Stimulated activated CD4-positive, alpha-beta T cell treated with anti-CD3 and anti-CD28 coated beads, Interleukin-15, amount 100 ng/mL, for 24 hours (primary cell): ENCODE measurements at regions not wholly inside any gene's neighbourhood (a gene's known extent, or its start where the extent isn't known, plus 50 kb on each side); places are given as distances from the start of the nearest gene placed in this dataset.

Source experiments
- DNase-seq: peaks from one replicate; pipeline ENCODE4 v3.0.0-alpha.2; 2020

- DNase-seq, result no peak
Observed at GRCh38 chr20:52708137-52708536, 264.0 kb upstream of the TSHZ2 start.

DNA sequence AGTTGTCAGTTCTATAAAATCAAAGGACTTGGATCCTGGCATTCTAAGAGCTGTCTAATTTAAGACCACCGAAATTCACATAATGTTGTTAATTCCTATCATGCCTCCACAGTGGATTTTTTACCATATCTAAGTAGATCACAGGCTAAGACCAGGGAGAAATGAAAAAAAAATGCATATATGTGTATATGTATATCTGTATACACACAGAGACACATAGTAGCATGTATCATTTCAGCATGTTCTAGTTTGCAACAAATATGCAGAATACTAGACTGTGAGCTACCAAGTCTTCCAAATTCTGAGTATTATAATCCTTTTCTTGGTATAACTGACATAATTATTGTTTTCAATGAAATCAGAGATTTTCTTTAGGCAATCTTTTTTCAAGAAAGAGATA is 267.6 kb upstream of the TSHZ2 start:
- no peak for DNase-seq

DNA sequence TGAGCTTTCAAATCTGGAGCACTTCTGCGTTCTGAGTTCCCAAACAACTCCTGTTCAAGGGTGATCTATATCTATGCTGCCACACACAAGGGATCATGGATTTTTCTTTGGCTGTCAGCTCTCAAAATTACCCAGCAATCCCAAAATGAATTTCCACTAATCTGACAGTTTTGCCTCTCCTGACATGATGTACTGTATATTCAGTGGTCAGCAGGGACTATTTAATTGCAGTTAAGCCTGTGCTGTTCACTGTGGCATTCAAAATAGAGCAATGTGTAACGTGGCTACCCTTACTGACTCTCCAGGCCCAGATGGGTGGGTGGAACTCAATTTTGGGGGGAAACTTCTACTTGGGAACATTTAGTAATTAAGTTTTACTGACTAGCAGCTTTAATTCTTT is 283.8 kb upstream of the TSHZ2 start:
- DNase-seq, result no peak

- no peak for DNase-seq
Observed at GRCh38 chr20:52684905-52685304, 287.3 kb upstream of the TSHZ2 start.

DNA sequence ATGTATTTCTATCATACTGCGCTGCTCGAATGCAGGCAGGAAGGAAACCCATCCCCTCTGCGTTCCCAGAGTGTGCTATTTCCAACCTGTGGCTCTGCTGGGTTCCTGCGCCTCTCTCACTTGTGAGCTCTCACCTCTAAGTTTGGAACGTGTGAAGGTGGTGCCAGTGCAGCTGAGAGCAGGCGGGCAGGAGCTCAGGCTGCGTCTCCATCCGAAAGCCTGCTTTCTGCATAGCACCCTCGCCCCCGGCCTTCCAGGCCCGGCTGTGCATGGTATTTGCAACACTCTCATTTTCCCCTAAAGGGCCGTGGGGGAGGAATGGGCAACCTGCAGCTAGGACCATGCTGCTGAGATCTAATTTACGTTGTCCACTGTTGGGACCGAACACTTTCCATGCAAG is 288.0 kb upstream of the TSHZ2 start:
- no peak for DNase-seq

DNA sequence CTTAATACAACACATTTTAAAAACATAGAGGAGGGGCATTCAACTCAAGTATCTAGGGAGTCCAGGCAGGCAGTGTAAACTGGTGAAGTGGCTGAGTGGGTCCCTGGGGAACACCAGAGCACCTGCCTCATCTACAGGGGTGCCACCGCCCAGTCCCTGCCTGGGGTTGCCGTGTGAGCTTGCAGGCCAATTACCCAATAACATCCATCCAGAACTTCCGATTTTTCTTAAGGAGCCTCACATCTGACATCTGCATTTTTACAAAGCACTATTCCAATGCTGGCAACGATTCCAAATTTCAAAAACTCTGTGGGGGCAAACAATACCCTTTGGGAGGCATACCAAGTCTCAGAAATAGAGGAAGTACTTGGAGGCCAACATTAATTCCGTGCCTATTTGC is 288.4 kb upstream of the TSHZ2 start:
- no peak for DNase-seq

- DNase-seq, result no peak
Observed at GRCh38 chr20:52682237-52682636, 289.9 kb upstream of the TSHZ2 start.

DNA sequence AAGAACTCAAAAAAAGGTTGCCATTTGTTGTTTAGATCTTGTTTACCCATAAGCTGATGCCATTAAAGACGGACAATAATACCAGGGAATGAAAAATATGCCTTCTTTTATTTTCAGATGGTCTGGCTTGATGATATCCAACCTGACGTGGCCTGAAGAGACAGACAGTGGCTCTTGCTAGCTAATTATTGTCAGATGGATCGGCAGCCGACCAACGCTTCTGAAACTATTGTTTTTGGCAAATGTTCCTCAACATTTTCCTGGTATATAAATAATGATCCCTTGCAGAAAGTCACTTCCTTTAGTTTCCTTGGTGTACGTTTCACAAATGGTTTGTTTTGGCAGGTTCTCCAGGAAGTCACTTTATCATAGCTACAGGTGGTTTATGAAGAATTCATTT is 290.9 kb upstream of the TSHZ2 start:
- no peak for DNase-seq

GRCh38 chr20:52677216-52677615 is 294.9 kb upstream of the TSHZ2 start:
- no peak for DNase-seq

DNA sequence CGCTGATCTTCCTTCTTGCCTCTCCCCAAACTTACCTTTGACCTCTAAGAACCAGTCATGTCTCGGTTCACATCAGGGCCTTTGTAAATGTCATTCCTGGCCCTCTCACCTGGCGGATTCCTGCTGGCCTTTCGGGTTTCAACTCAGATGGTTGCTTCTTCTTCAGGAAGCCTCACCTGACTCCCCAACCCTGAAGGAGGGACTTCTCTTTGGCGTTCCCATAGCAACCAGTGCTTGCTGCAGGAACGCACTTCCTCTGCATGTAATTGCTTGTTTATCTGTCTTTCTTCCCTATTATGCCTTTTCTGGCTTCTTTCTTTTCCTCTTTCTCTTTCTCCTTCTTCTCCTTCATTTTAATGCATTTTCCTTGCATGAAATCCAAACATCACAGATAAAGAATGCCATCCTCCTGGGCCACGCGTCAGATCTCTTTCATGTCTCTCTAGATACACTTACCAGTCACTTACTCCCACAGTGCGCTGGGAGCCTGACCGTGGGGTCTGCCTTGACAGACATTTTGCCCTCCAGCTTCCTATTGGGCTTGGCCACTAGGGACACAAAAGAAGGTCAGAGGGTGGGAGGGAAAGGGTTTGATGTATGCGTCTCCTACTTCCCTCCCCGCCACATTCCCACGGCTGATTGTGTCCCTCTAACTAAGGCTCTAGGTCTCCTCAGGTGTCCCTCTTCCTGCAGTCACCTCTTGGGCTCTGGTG is 295.7 kb upstream of the TSHZ2 start:
- DNase-seq, result no peak

DNA sequence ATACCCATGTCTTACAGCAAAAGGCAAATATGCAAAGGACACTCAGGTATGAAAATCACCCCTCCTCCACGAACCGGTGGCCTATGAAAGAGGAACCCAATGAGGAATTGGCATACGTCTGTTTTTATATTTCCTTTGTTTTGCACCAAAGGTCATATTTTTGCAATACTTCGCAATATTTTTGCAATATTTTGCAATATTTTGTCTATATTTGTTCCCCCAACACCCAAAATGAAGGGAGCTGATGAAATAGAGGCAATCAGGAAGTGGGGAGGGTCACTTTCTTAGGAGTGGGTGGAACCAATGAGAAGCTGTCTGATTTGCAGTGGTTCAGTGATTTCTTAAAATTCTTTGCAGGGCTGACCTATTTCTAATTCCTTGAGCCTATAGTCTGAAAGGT is 296.8 kb upstream of the TSHZ2 start:
- no peak for DNase-seq

- no peak for DNase-seq
Observed at GRCh38 chr20:52668626-52669025, 303.5 kb upstream of the TSHZ2 start.

GRCh38 chr20:52667358-52667757 is 304.8 kb upstream of the TSHZ2 start:
- no peak for DNase-seq

DNA sequence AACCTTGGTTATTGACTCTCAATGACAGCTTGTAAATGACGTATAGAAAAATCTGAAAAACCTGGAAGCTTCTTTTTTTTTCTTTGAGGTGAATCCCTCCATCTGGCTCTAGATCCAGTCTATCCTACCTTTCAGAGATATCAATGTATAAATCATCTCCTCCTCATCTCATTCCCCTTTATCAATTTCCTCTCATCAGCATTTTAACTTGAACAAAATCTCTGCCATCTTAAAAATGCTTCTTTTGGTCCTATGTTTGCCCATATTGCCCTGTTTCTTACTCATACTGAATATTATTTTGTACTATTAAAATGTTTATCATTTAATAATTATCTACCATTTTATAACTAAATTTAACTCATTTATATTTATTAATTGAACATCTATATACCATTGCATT is 306.7 kb upstream of the TSHZ2 start:
- DNase-seq, result no peak

DNA sequence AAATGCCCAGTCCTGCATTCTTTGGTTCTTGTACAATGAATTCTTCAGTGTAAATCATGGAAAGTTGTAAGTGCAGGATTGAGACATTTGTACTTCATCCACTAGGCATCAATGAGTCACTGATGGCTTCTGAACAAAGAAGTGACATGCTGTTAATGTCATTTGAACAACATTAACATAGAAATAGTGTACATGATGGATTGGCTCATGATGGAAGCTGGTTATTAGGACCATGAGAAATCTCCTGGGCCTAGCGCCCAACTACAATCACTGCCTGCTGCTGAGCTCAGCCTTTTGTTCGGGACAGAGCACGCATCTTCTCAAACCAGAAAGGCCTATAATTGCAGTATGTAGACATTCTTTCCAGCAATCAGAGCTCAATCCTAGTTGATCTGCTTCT is 316.8 kb upstream of the TSHZ2 start:
- DNase-seq, result no peak

- no peak for DNase-seq
Observed at GRCh38 chr20:52654567-52654966, 317.6 kb upstream of the TSHZ2 start.

- DNase-seq, result no peak
Observed at GRCh38 chr20:52652271-52652670, 319.9 kb upstream of the TSHZ2 start.

DNA sequence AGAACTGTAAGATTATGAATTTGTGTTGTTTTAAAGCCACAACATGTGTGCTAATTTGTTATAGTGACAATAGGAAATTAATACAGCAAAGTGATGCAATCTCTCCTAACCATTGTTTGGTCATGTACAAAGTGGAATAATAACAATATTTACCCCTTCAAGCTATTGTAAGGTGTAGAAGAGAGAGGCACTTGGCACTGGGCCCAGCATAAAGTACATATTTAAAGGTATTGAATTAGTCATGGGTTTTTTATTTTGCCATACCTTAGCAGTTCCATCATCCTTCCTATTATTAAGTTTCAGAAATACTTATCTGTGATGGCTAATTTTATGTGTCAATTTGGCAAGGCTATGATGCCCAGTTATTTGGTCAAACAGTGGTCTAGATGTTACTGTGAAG is 322.4 kb upstream of the TSHZ2 start:
- DNase-seq, result no peak

DNA sequence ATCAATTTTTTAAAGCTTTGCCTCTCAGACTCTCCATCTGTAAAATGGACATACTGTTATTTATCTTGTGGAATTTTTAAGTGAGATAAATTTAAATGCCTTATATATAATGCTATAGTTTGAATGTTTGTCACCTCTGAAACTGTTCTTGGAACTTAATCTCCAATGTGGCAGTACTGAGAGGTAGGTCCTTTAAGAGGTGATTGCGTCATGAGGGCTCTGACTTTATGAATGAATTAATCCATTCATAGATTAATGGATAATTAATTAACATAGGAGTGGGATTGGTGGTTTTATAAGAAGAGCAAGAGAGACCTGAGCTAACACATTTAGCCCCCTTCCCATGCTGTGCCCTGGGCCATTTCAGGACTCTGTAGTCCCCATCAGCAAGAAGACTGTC is 326.3 kb upstream of the TSHZ2 start:
- DNase-seq, result no peak

DNA sequence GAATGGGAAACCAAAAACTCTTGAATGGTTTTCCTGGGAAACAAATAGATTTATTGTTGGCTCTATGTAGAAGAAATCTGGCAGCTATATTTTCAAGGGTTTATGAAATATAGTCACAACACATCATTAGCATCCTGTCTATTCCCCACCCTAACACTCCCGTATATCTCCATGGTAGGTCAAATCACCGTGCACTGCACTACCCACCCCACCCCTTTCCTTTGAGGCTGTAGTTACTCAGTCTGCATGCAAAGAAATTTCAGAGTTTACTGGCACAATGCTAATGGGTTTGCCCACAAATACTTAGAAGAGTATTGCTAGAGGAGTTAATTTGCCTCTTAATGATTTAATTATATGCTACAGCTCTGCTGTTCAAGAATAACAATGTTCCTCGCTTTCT is 329.1 kb upstream of the TSHZ2 start:
- DNase-seq, result no peak

- no peak for DNase-seq
Observed at GRCh38 chr20:52637201-52637600, 335.0 kb upstream of the TSHZ2 start.

DNA sequence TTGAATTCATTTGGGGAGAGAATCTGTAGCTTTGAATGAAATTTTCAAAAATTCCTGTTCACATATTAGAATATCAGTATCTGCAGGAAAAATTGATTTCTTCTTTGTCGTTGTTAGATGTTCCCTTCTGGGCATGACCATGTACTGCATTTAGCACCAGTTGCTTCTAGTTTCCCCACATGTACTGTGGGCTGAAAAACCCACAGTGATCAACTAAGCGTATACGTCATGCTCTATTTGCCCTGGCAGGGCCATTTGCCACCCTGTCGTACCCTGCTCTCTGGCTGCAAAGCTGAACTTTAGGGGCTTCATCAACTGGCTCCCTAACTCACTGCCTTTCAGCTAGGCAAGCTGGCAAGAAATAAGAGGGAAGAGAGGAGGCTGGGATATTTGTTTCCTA is 340.7 kb upstream of the TSHZ2 start:
- DNase-seq, result no peak

DNA sequence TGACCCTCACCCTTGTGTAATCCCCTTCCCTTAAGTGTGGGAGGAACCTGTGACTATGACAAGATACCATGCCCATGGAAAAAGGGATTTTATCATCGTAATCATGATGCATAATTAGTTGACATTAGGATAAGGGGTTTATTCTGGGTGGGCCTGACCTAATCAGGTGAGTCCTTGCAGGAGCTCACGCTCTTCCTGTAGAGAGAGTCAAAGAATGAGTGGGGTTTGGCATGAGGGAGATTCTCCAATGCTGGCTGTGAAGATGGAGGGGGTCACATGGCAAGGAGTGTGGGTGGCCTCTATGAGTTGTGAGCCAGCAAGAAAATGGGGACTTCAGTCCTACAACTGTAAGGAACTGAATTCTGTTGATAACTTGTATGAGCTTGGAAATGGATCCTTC is 342.0 kb upstream of the TSHZ2 start:
- no peak for DNase-seq

- no peak for DNase-seq
Observed at GRCh38 chr20:52624281-52624680, 347.9 kb upstream of the TSHZ2 start.

DNA sequence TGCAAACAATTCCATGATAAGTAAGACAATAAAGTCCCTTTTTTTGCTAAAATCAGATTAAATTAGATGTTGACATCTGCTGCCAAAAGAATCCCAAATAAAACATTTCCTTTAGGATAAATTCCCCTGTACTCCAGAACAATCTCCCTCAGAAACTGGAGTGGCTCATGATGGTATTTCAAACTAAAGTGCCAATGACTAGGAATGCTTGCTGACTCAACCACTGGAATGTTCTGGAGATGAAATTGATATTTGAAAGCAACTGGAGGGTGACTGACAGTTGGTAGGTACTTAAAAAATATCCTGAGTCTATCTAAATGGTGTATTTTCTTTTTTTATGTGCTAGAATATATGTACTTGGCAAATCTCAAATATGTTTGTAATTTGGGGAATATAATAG is 350.1 kb upstream of the TSHZ2 start:
- no peak for DNase-seq

DNA sequence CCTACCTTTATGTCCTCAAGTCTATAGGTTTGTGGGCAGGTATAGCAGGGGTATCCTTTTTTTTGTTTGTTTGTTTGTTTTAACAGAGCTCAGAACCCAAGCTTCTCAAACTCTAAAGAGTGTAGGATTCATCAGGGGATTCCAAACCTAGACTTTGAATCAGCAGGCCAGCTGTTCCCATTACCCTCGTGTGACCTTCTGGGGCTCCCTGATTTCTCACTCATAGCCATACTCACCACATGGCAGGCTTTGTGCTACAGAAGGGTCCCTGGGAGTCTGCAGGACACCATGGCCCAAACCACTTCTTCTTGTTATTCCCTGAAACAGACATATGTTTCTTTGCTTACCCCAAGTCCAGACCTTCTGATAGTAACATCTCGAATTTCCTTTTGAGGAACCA is 350.8 kb upstream of the TSHZ2 start:
- DNase-seq, result no peak
